Liver (tissue), 8 donors: ENCODE measurements at regions not wholly inside any gene's neighbourhood (a gene's known extent, or its start where the extent isn't known, plus 50 kb on each side); places are given as distances from the start of the nearest gene placed in this dataset.

Experiments used
- DNase-seq: peaks from one replicate; pipeline ENCODE4 v3.0.0-alpha.2; 2017; ENCODE audit warnings: low spot score
- H3K27ac ChIP-seq, 2 donors: one replicate each; pipeline ENCODE4 v1.7.0; 2013; ENCODE audit warnings: inconsistent platforms in 2 of 2, low read length in 2 of 2, control low read depth in 1 of 2, low read depth in 1 of 2, mild to moderate bottlenecking in 1 of 2
- H3K27me3 ChIP-seq, 4 donors: one replicate each; pipeline versions ENCODE4 v1.6.1 to v1.7.0; 2013; ENCODE audit warnings: low read length in 3 of 4, inconsistent platforms in 1 of 4, mild to moderate bottlenecking in 1 of 4, moderate library complexity in 1 of 4; ENCODE audit not compliant: control insufficient read depth in 4 of 4, insufficient read depth in 4 of 4
- H3K36me3 ChIP-seq, 4 donors: one replicate each; pipeline versions ENCODE4 v1.6.1 to v1.7.0; 2013; ENCODE audit warnings: low read length in 3 of 4, mild to moderate bottlenecking in 3 of 4, low read depth in 1 of 4, moderate library complexity in 1 of 4; ENCODE audit not compliant: control insufficient read depth in 4 of 4, insufficient read depth in 3 of 4
- H3K4me1 ChIP-seq, 4 donors: one replicate each; pipeline versions ENCODE4 v1.6.1 to v1.7.0; 2013; ENCODE audit warnings: low read length in 3 of 4, mild to moderate bottlenecking in 3 of 4, moderate library complexity in 1 of 4; ENCODE audit not compliant: control insufficient read depth in 4 of 4, insufficient read depth in 4 of 4
- H3K4me3 ChIP-seq, 3 donors: one replicate each; pipeline versions ENCODE4 v1.6.1 to v1.7.0; 2013; ENCODE audit warnings: low read length in 3 of 3, control low read depth in 1 of 3, low read depth in 1 of 3, mild to moderate bottlenecking in 1 of 3
- H3K9ac ChIP-seq, 2 donors: one replicate each; pipeline ENCODE4 v1.7.0; 2013; ENCODE audit warnings: low read length in 2 of 2, mild to moderate bottlenecking in 2 of 2, moderate library complexity in 2 of 2, control low read depth in 1 of 2, low read depth in 1 of 2
- H3K9me3 ChIP-seq, 4 donors: one replicate each; pipeline versions ENCODE4 v1.6.1 to v1.7.0; 2013; ENCODE audit warnings: low read length in 3 of 4; ENCODE audit not compliant: control insufficient read depth in 4 of 4
- ATF3 ChIP-seq: IDR thresholded peaks from 2 replicates; pipeline ENCODE4 v1.6.1; 2016; ENCODE audit warnings: antibody characterized with exemption
- CTCF ChIP-seq: fragments of 150-350 bp; IDR thresholded peaks from 2 replicates; pipeline ENCODE4 v1.5.1; 2017; ENCODE audit warnings: improper control_type of control experiment, low read depth, low read length; ENCODE audit not compliant: missing input control
- EGR1 ChIP-seq, 2 donors: IDR thresholded peaks; 2 replicates each; pipeline ENCODE4 v1.6.1; 2016 to 2018; ENCODE audit warnings: antibody characterized with exemption in 2 of 2, low read depth in 2 of 2
- FOXA1 ChIP-seq: IDR thresholded peaks from 2 replicates; pipeline ENCODE4 v1.6.1; 2016; ENCODE audit warnings: antibody characterized with exemption
- FOXA2 ChIP-seq: IDR thresholded peaks from 2 replicates; pipeline ENCODE4 v1.6.1; 2016; ENCODE audit warnings: antibody characterized with exemption
- HNF4A ChIP-seq, 2 donors: conservative IDR thresholded peaks; 2 replicates each; pipeline ENCODE4 v1.6.1; 2016; ENCODE audit warnings: antibody characterized with exemption in 2 of 2, mild to moderate bottlenecking in 2 of 2
- JUND ChIP-seq, 2 donors: IDR thresholded peaks; 2 replicates each; pipeline ENCODE4 v1.6.1; 2016; ENCODE audit warnings: antibody characterized with exemption in 2 of 2
- MAX ChIP-seq: IDR thresholded peaks from 2 replicates; pipeline ENCODE4 v1.6.1; 2016; ENCODE audit warnings: antibody characterized with exemption
- NR2F2 ChIP-seq: IDR thresholded peaks from 2 replicates; pipeline ENCODE4 v1.6.1; 2016; ENCODE audit warnings: antibody characterized with exemption
- RAD21 ChIP-seq, 2 donors: IDR thresholded peaks; 2 replicates each; pipeline ENCODE4 v1.6.1; 2016; ENCODE audit warnings: antibody characterized with exemption in 2 of 2, mild to moderate bottlenecking in 2 of 2
- REST ChIP-seq: IDR thresholded peaks from 2 replicates; pipeline ENCODE4 v1.6.1; 2016; ENCODE audit warnings: antibody characterized with exemption, mild to moderate bottlenecking
- RXRA ChIP-seq, 2 donors: IDR thresholded peaks; 2 replicates each; pipeline ENCODE4 v1.6.1; 2017 to 2018; ENCODE audit warnings: antibody characterized with exemption in 2 of 2, mild to moderate bottlenecking in 1 of 2
- SP1 ChIP-seq: IDR thresholded peaks from 2 replicates; pipeline ENCODE4 v1.6.1; 2018; ENCODE audit warnings: antibody characterized with exemption, mild to moderate bottlenecking
- TAF1 ChIP-seq: conservative IDR thresholded peaks from 2 replicates; pipeline ENCODE4 v1.6.1; 2016; ENCODE audit warnings: antibody characterized with exemption, mild to moderate bottlenecking
- YY1 ChIP-seq: IDR thresholded peaks from 2 replicates; pipeline ENCODE4 v1.6.1; 2016; ENCODE audit warnings: antibody characterized with exemption, mild to moderate bottlenecking
- ZBTB33 ChIP-seq: IDR thresholded peaks from 2 replicates; pipeline ENCODE4 v1.6.1; 2016; ENCODE audit warnings: antibody characterized with exemption
- WGBS: extraction: QIAGEN DNeasy Blood & Tissue Kit; methylation state at CpG from one replicate; pipeline ENCODE4 v1.1.7; 2013; 5-methylcytosine and 5-hydroxymethylcytosine counted together
- donor health status: healthy.
- donor health status: healthy.
- donor health status: healthy.
- donor health status: healthy.
- donor health status: healthy.

- WGBS = 94% methylated on average over 7 of the region's 7 CpGs
- TF ChIP-seq EGR1 (IDR thresholded peaks at IDR 0.05; ENCODE audit: low read depth in 2 of 2) (no peak), ATF3 (no peak), FOXA2 (no peak), ZBTB33 (no peak), JUND (IDR thresholded peaks at IDR 0.05) (no peak), RXRA (IDR thresholded peaks at IDR 0.05) (no peak), SP1 (no peak), FOXA1 (no peak), NR2F2 (no peak), CTCF (no peak)
- H3K4me3 ChIP-seq = no peak overlapping the region
- H3K9me3 ChIP-seq = no peaks in the 10 kb centered on the region
- no peak overlapping the region for H3K9ac ChIP-seq
- no peaks in the 10 kb centered on the region for H3K27me3 ChIP-seq
- no peak overlapping the region for H3K27ac ChIP-seq
- no peaks in the 10 kb centered on the region for H3K36me3 ChIP-seq
- no peak for DNase-seq
- no peaks in the 10 kb centered on the region for H3K4me1 ChIP-seq
Measured at GRCh38 chr7:27412164-27412563, 169.6 kb downstream of the EVX1 start.

GRCh38 chr7:27418541-27418940 is 175.9 kb downstream of the EVX1 start:
- Histone ChIP-seq H3K9me3 (no peaks in the 10 kb centered on the region), H3K9ac (no peak overlapping the region), H3K4me3 (no peak overlapping the region), H3K27ac (no peak overlapping the region), H3K4me1 (peaks cover 6 to 18% (median 15%) of the 10 kb centered on the region in 4 donors), H3K36me3 (no peaks in the 10 kb centered on the region), H3K27me3 (no peaks in the 10 kb centered on the region)
- TF ChIP-seq MAX = no peak
- TF ChIP-seq JUND (IDR thresholded peaks at IDR 0.05) = no peak
- TF ChIP-seq RXRA (IDR thresholded peaks at IDR 0.05) = no peak
- TF ChIP-seq YY1 = no peak
- no peak for TF ChIP-seq RAD21 (IDR thresholded peaks at IDR 0.05)
- no peak for TF ChIP-seq FOXA2
- TF ChIP-seq SP1 = no peak
- TF ChIP-seq TAF1 = no peak
- no peak for TF ChIP-seq REST
- TF ChIP-seq HNF4A (conservative IDR thresholded peaks at IDR 0.05) = no peak
- no peak for TF ChIP-seq CTCF
- TF ChIP-seq EGR1 (IDR thresholded peaks at IDR 0.05; ENCODE audit: low read depth in 2 of 2) = no peak
- no peak for TF ChIP-seq NR2F2
- DNase-seq = no peak
- WGBS = 69% methylated on average over 3 of the region's 3 CpGs
